ENCODE measurements at regions not wholly inside any gene's neighbourhood (a gene's known extent, or its start where the extent isn't known, plus 50 kb on each side); places are given as distances from the start of the nearest gene placed in this dataset.

GRCh38 chr13:44157606-44158005 lies 216.0 kb upstream of the SERP2 start:
- no peak for DNase-seq

- DNase-seq, result no peak
Measured at GRCh38 chr13:44158098-44158521, 215.5 kb upstream of the SERP2 start.

GRCh38 chr13:44158881-44159632 lies 214.6 kb upstream of the SERP2 start:
- no peak for DNase-seq

- no peak for DNase-seq
Measured at GRCh38 chr13:44159633-44160279, 213.9 kb upstream of the SERP2 start.

- DNase-seq, result no peak
Measured at GRCh38 chr13:44160591-44161191, 212.9 kb upstream of the SERP2 start.

GRCh38 chr13:44163108-44163507 lies 210.5 kb upstream of the SERP2 start:
- DNase-seq, result no peak

GRCh38 chr13:44165221-44165888 lies 208.3 kb upstream of the SERP2 start:
- no peak for DNase-seq

- no peak for DNase-seq
Measured at GRCh38 chr13:44165889-44166496, 207.6 kb upstream of the SERP2 start.

GRCh38 chr13:44169018-44169911 lies 204.4 kb upstream of the SERP2 start:
- no peak for DNase-seq

GRCh38 chr13:44170731-44171130 lies 202.9 kb upstream of the SERP2 start:
- no peak for DNase-seq

- DNase-seq, result no peak
Measured at GRCh38 chr13:44171156-44171555, 202.5 kb upstream of the SERP2 start.

- DNase-seq, result no peak
Measured at GRCh38 chr13:44171861-44172260, 201.8 kb upstream of the SERP2 start.

GRCh38 chr13:44172281-44172810 lies 201.3 kb upstream of the SERP2 start:
- DNase-seq, result no peak

GRCh38 chr13:44174769-44175425 lies 198.7 kb upstream of the SERP2 start:
- DNase-seq, result no peak

GRCh38 chr13:44176173-44176572 lies 197.5 kb upstream of the SERP2 start:
- no peak for DNase-seq

GRCh38 chr13:44180876-44181536 lies 192.6 kb upstream of the SERP2 start:
- no peak for DNase-seq

GRCh38 chr13:44181931-44182330 lies 191.7 kb upstream of the SERP2 start:
- no peak for DNase-seq

- DNase-seq, result no peak
Measured at GRCh38 chr13:44184740-44185139, 188.9 kb upstream of the SERP2 start.

- no peak for DNase-seq
Measured at GRCh38 chr13:44188257-44188656, 185.4 kb upstream of the SERP2 start.

- no peak for DNase-seq
Measured at GRCh38 chr13:44189085-44189484, 184.5 kb upstream of the SERP2 start.

- DNase-seq, result no peak
Measured at GRCh38 chr13:44191103-44191502, 182.5 kb upstream of the SERP2 start.
